Astrocyte of the cerebellum (primary cell): ENCODE measurements at regions not wholly inside any gene's neighbourhood (a gene's known extent, or its start where the extent isn't known, plus 50 kb on each side); places are given as distances from the start of the nearest gene placed in this dataset.

ENCODE experiments used
- DNase-seq: peaks from one replicate; pipeline ENCODE4 v3.0.0-alpha.2; 2011; ENCODE audit warnings: low read depth
- H3K4me3 ChIP-seq: 2 replicates; pipeline ENCODE4 v1.5.1; 2011; ENCODE audit warnings: mild to moderate bottlenecking, low read depth, low read length, moderate library complexity
- CTCF ChIP-seq: IDR thresholded peaks from 2 replicates; pipeline ENCODE4 v1.5.1; 2012; ENCODE audit warnings: low read length, low read depth, moderate library complexity, mild to moderate bottlenecking; ENCODE audit errors: missing control alignments
- in situ Hi-C: cut with HindIII; loops from 2 replicates; pipeline ENCODE4 v1.10.0; 2017; ENCODE audit warnings: low sequenced_read_pairs

- in situ Hi-C loops: no loop called here
- no peak for TF ChIP-seq CTCF
- H3K4me3 ChIP-seq: no peak overlapping the region
- no peak for DNase-seq
These were observed 352.8 kb downstream of the KLF12 start for GRCh38 chr13:73781384-73781783.

GRCh38 chr13:73779881-73780280 lies 354.3 kb downstream of the KLF12 start:
- in situ Hi-C loops: no loop called here
- no peak for DNase-seq
- no peak overlapping the region for H3K4me3 ChIP-seq
- TF ChIP-seq CTCF: no peak

GRCh38 chr13:73778242-73778864 lies 355.9 kb downstream of the KLF12 start:
- no peak overlapping the region for H3K4me3 ChIP-seq
- no peak for DNase-seq
- no peak for TF ChIP-seq CTCF
- in situ Hi-C loops: no loop called here

GRCh38 chr13:73777134-73777533 lies 357.1 kb downstream of the KLF12 start:
- no peak for TF ChIP-seq CTCF
- in situ Hi-C loops: no loop called here
- no peak overlapping the region for H3K4me3 ChIP-seq
- DNase-seq: no peak

GRCh38 chr13:73776151-73776785 lies 357.9 kb downstream of the KLF12 start:
- no peak for DNase-seq
- H3K4me3 ChIP-seq: no peak overlapping the region
- in situ Hi-C loops: no loop called here
- no peak for TF ChIP-seq CTCF

- no peak for DNase-seq
- no peak overlapping the region for H3K4me3 ChIP-seq
- no peak for TF ChIP-seq CTCF
- in situ Hi-C loops: no loop called here
These were observed 361.0 kb downstream of the KLF12 start for GRCh38 chr13:73773168-73773549.
